GM23338 (cell line): ENCODE measurements at regions not wholly inside any gene's neighbourhood (a gene's known extent, or its start where the extent isn't known, plus 50 kb on each side); places are given as distances from the start of the nearest gene placed in this dataset.

Experiments
- ATAC-seq: fragments of 200-7000 bp; cut with Tn5 transposase; 3 replicates; pipeline ENCODE4 v1.9.1; 2020
- DNase-seq: peaks from one replicate; pipeline ENCODE4 v3.0.0-alpha.2; 2015; ENCODE audit warnings: low spot score
- H2AFZ ChIP-seq: fragments of 200-600 bp; sonication (generic); 2 replicates; pipeline ENCODE4 v1.8.0; 2016; ENCODE audit warnings: antibody characterized with exemption, mild to moderate bottlenecking, moderate library complexity
- H3F3A ChIP-seq: fragments of 200-600 bp; sonication (generic); replicated peaks from 2 replicates; pipeline ENCODE4 v1.8.0; 2017; ENCODE audit warnings: antibody characterized with exemption, mixed run types, low read depth
- H3K27ac ChIP-seq: fragments of 200-600 bp; sonication (generic); 2 replicates; pipeline ENCODE4 v1.6.1; 2016; ENCODE audit warnings: low read depth
- H3K27me3 ChIP-seq: fragments of 200-600 bp; sonication (generic); 2 replicates; pipeline ENCODE4 v1.8.0; 2016; ENCODE audit warnings: mild to moderate bottlenecking, mixed run types, moderate library complexity; ENCODE audit not compliant: insufficient read depth
- H3K36me3 ChIP-seq: fragments of 200-600 bp; sonication (generic); 2 replicates; pipeline ENCODE4 v1.8.0; 2016; ENCODE audit warnings: mild to moderate bottlenecking; ENCODE audit not compliant: insufficient read depth
- H3K4me1 ChIP-seq: fragments of 200-600 bp; sonication (generic); 2 replicates; pipeline ENCODE4 v1.8.0; 2016; ENCODE audit warnings: mild to moderate bottlenecking, moderate library complexity; ENCODE audit not compliant: insufficient read depth
- H3K4me2 ChIP-seq: fragments of 200-600 bp; sonication (generic); 2 replicates; pipeline ENCODE4 v1.7.1; 2017; ENCODE audit warnings: mixed run types
- H3K4me3 ChIP-seq: fragments of 200-600 bp; sonication (generic); 2 replicates; pipeline ENCODE4 v1.6.1; 2016; ENCODE audit warnings: mixed run types
- H3K79me2 ChIP-seq: fragments of 200-600 bp; sonication (generic); replicated peaks from 2 replicates; pipeline ENCODE4 v1.8.0; 2017; ENCODE audit warnings: mild to moderate bottlenecking; ENCODE audit not compliant: insufficient read depth
- H3K9me2 ChIP-seq: fragments of 200-600 bp; sonication (generic); 2 replicates; pipeline ENCODE4 v1.8.0; 2017; ENCODE audit not compliant: insufficient read depth
- H4K20me1 ChIP-seq: fragments of 200-600 bp; sonication (generic); replicated peaks from 2 replicates; pipeline ENCODE4 v1.8.0; 2017; ENCODE audit warnings: mild to moderate bottlenecking; ENCODE audit not compliant: insufficient read depth
- H3K27ac Mint-ChIP-seq: 2 replicates; pipeline ENCODE4 v1.8.0; 2020; ENCODE audit warnings: inconsistent platforms, mild to moderate bottlenecking, moderate library complexity, mixed read lengths
- H3K27me3 Mint-ChIP-seq: 3 replicates; pipeline ENCODE4 v1.8.0; 2022; ENCODE audit warnings: low read depth, mild to moderate bottlenecking, moderate library complexity, mixed read lengths, inconsistent platforms; ENCODE audit not compliant: insufficient read depth, poor library complexity
- H3K36me3 Mint-ChIP-seq: 3 replicates; pipeline ENCODE4 v1.8.0; 2021; ENCODE audit warnings: low read depth, mild to moderate bottlenecking, inconsistent platforms, moderate library complexity, mixed read lengths
- H3K4me1 Mint-ChIP-seq: 3 replicates; pipeline ENCODE4 v1.8.0; 2020; ENCODE audit warnings: mild to moderate bottlenecking, inconsistent platforms, mixed read lengths
- H3K4me3 Mint-ChIP-seq: 3 replicates; pipeline ENCODE4 v1.8.0; 2021; ENCODE audit warnings: moderate library complexity, mild to moderate bottlenecking, inconsistent platforms, mixed read lengths
- H3K9me3 Mint-ChIP-seq: 3 replicates; pipeline ENCODE4 v1.8.0; 2020; ENCODE audit warnings: moderate library complexity, mild to moderate bottlenecking, inconsistent platforms, mixed read lengths
- JUNB ChIP-seq: IDR thresholded peaks from one replicate; pipeline ENCODE4 v1.6.1; 2016; ENCODE audit warnings: antibody characterized with exemption; ENCODE audit not compliant: unreplicated experiment
- NANOG ChIP-seq: IDR thresholded peaks from 2 replicates; pipeline ENCODE4 v1.6.1; 2016; ENCODE audit warnings: antibody characterized with exemption, borderline replicate concordance
- POLR2AphosphoS5 ChIP-seq: IDR thresholded peaks from 2 replicates; pipeline ENCODE4 v1.6.1; 2016; ENCODE audit warnings: antibody characterized with exemption, low read depth
- STAT1 ChIP-seq: IDR thresholded peaks from one replicate; pipeline ENCODE4 v1.6.1; 2016; ENCODE audit warnings: antibody characterized with exemption; ENCODE audit not compliant: unreplicated experiment
- ZNF331 ChIP-seq: fragments of 250-450 bp; sonication (Bioruptor Pico); IDR thresholded peaks from 2 replicates; pipeline ENCODE4 v1.5.0; 2020; ENCODE audit warnings: low read depth, mild to moderate bottlenecking, moderate library complexity
- ZNF462 ChIP-seq: fragments of 250-450 bp; sonication (Bioruptor Pico); IDR thresholded peaks from 2 replicates; pipeline ENCODE4 v1.5.0; 2020; ENCODE audit warnings: mild to moderate bottlenecking, moderate library complexity
- TF ChIP-seq, protein P1 (sequence below), 2 experiments: fragments of 200-600 bp in 1 of 2; sonication (generic) in 1 of 2; conservative IDR thresholded peaks; 2 replicates each; pipeline versions ENCODE4 v1.5.1 to v1.6.1; 2016 to 2017; ENCODE audit warnings: antibody characterized with exemption in 2 of 2, low read depth in 2 of 2, mild to moderate bottlenecking in 2 of 2, moderate library complexity in 1 of 2
- TF ChIP-seq, protein P2 (sequence below): IDR thresholded peaks from 2 replicates; pipeline ENCODE4 v1.6.1; 2016; ENCODE audit warnings: antibody characterized with exemption

- TF ChIP-seq ZNF462 (CRISPR knock-in tag), result no peak
- TF ChIP-seq JUNB, result no peak
- no peak for TF ChIP-seq ZNF331 (CRISPR knock-in tag)
- TF ChIP-seq POLR2AphosphoS5, result no peak
- TF ChIP-seq, protein P1, sequence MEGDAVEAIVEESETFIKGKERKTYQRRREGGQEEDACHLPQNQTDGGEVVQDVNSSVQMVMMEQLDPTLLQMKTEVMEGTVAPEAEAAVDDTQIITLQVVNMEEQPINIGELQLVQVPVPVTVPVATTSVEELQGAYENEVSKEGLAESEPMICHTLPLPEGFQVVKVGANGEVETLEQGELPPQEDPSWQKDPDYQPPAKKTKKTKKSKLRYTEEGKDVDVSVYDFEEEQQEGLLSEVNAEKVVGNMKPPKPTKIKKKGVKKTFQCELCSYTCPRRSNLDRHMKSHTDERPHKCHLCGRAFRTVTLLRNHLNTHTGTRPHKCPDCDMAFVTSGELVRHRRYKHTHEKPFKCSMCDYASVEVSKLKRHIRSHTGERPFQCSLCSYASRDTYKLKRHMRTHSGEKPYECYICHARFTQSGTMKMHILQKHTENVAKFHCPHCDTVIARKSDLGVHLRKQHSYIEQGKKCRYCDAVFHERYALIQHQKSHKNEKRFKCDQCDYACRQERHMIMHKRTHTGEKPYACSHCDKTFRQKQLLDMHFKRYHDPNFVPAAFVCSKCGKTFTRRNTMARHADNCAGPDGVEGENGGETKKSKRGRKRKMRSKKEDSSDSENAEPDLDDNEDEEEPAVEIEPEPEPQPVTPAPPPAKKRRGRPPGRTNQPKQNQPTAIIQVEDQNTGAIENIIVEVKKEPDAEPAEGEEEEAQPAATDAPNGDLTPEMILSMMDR (conservative IDR thresholded peaks at IDR 0.05; ENCODE audit: low read depth in 2 of 2), result no peak
- no peak for TF ChIP-seq NANOG
These were observed 191.6 kb downstream of the TENT4A start (continued) for GRCh38 chr5:6904860-6905259.

DNA sequence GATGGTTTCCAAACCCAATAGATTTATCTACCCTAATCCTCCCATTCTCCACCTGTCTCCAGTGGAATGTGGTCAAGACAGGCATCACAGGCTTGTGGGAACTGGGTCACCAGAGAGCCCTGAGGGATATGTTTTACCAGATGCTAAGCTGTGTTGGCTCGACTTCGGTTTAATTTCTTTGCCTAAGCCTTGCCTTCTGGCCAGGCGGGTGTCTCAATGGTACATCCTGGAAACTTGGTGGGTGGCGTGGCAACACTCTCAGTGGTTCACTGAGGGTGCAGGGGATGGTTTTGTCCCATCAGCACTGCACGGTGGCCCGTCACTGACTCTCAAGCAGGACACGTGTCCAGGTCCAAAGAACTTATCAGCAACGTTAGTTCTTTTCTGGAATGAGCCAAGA, 192.2 kb downstream of the TENT4A start:
- Histone ChIP-seq H3K79me2 (no peaks in the 10 kb centered on the region), H3K27me3 (no peaks in the 10 kb centered on the region)
- H3K9me3 Mint-ChIP-seq, result no peaks in the 10 kb centered on the region; the same call in 2 of the 3 replicates

More for the DNA sequence above, 192.2 kb downstream of the TENT4A start:
- ATAC-seq, result no peak
- Histone ChIP-seq H3K4me3 (no peak overlapping the region), H3F3A (no peaks in the 10 kb centered on the region), H3K9me2 (peaks cover 15% of the 10 kb centered on the region; the same call in 1 of the 2 replicates), H3K4me1 (no peaks in the 10 kb centered on the region), H3K36me3 (no peaks in the 10 kb centered on the region), H4K20me1 (no peaks in the 10 kb centered on the region), H2AFZ (no peak overlapping the region), H3K27ac (no peak overlapping the region), H3K4me2 (no peak overlapping the region)
- Mint-ChIP-seq H3K4me3 (no peak overlapping the region), H3K27ac (no peak overlapping the region), H3K36me3 (no peaks in the 10 kb centered on the region), H3K4me1 (peaks cover 7% of the 10 kb centered on the region), H3K27me3 (no peaks in the 10 kb centered on the region)
- DNase-seq, result no peak
- no peak for TF ChIP-seq STAT1
- TF ChIP-seq, protein P2, sequence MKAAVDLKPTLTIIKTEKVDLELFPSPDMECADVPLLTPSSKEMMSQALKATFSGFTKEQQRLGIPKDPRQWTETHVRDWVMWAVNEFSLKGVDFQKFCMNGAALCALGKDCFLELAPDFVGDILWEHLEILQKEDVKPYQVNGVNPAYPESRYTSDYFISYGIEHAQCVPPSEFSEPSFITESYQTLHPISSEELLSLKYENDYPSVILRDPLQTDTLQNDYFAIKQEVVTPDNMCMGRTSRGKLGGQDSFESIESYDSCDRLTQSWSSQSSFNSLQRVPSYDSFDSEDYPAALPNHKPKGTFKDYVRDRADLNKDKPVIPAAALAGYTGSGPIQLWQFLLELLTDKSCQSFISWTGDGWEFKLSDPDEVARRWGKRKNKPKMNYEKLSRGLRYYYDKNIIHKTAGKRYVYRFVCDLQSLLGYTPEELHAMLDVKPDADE, result no peak
